Ishikawa (cell line): ENCODE measurements at regions not wholly inside any gene's neighbourhood (a gene's known extent, or its start where the extent isn't known, plus 50 kb on each side); places are given as distances from the start of the nearest gene placed in this dataset.

Experiments used
- CEBPB ChIP-seq: IDR thresholded peaks from 2 replicates; pipeline ENCODE4 v1.6.1; 2012
- CREB1 ChIP-seq: IDR thresholded peaks from 2 replicates; pipeline ENCODE4 v1.6.1; 2012; ENCODE audit warnings: low read depth
- EP300 ChIP-seq: IDR thresholded peaks from 2 replicates; pipeline ENCODE4 v1.6.1; 2012; ENCODE audit warnings: borderline replicate concordance
- FOXM1 ChIP-seq: IDR thresholded peaks from 2 replicates; pipeline ENCODE4 v1.6.1; 2012; ENCODE audit warnings: low read depth, borderline replicate concordance
- MAX ChIP-seq: IDR thresholded peaks from 2 replicates; pipeline ENCODE4 v1.6.1; 2012
- NFIC ChIP-seq: IDR thresholded peaks from 2 replicates; pipeline ENCODE4 v1.6.1; 2012
- RAD21 ChIP-seq: IDR thresholded peaks from 2 replicates; pipeline ENCODE4 v1.6.1; 2012; ENCODE audit warnings: low read depth
- REST ChIP-seq: IDR thresholded peaks from 2 replicates; pipeline ENCODE4 v1.6.1; 2012; ENCODE audit warnings: low read depth, mild to moderate bottlenecking
- TAF1 ChIP-seq: IDR thresholded peaks from 2 replicates; pipeline ENCODE4 v1.6.1; 2012; ENCODE audit warnings: low read depth, mild to moderate bottlenecking
- TCF12 ChIP-seq: IDR thresholded peaks from 2 replicates; pipeline ENCODE4 v1.6.1; 2012; ENCODE audit warnings: low read depth
- TEAD4 ChIP-seq: IDR thresholded peaks from 2 replicates; pipeline ENCODE4 v1.6.1; 2012
- USF1 ChIP-seq: IDR thresholded peaks from 2 replicates; pipeline ENCODE4 v1.6.1; 2012
- YY1 ChIP-seq: IDR thresholded peaks from 2 replicates; pipeline ENCODE4 v1.6.1; 2012; ENCODE audit warnings: low read depth
- ZBTB7A ChIP-seq: IDR thresholded peaks from 2 replicates; pipeline ENCODE4 v1.6.1; 2012; ENCODE audit warnings: low read depth

GRCh38 chr11:56909563-56909962 lies 79.2 kb upstream of the OR5AK2 start:
- TF ChIP-seq REST, result no peak
- no peak for TF ChIP-seq YY1
- TF ChIP-seq CEBPB, result no peak
- TF ChIP-seq TEAD4, result no peak
- no peak for TF ChIP-seq EP300
- no peak for TF ChIP-seq ZBTB7A
- no peak for TF ChIP-seq TCF12
- TF ChIP-seq USF1, result no peak
- TF ChIP-seq MAX, result no peak
- no peak for TF ChIP-seq RAD21
- no peak for TF ChIP-seq CREB1
- TF ChIP-seq TAF1, result no peak
- TF ChIP-seq NFIC, result no peak
- TF ChIP-seq FOXM1, result no peak
